Gastroesophageal sphincter (tissue), 4 donors: ENCODE measurements at regions not wholly inside any gene's neighbourhood (a gene's known extent, or its start where the extent isn't known, plus 50 kb on each side); places are given as distances from the start of the nearest gene placed in this dataset.

Source experiments
- ATAC-seq: fragments of 150-250 bp; one replicate; pipeline ENCODE4 v1.9.1; 2016; ENCODE audit warnings: mild to moderate bottlenecking, moderate library complexity
- H3K27ac ChIP-seq, 4 donors: fragments of 200-600 bp; sonication (generic) in 3 of 4; 1 replicate in 3 of 4; 2 replicates in 1 of 4; pipeline ENCODE4 v1.5.1; 2016 to 2019
- H3K27me3 ChIP-seq: fragments of 200-600 bp; sonication (generic); one replicate; pipeline ENCODE4 v1.5.1; 2019
- H3K36me3 ChIP-seq, 2 donors: fragments of 200-600 bp; sonication (generic); one replicate each; pipeline ENCODE4 v1.5.1; 2019; ENCODE audit warnings: control low read depth in 1 of 2
- H3K4me1 ChIP-seq, 3 donors: fragments of 200-600 bp; sonication (generic); 1 replicate in 2 of 3; 2 replicates in 1 of 3; pipeline ENCODE4 v1.5.1; 2016 to 2019; ENCODE audit warnings: control low read depth in 2 of 3
- H3K4me3 ChIP-seq, 2 donors: fragments of 200-600 bp; sonication (generic); one replicate each; pipeline ENCODE4 v1.5.1; 2019; ENCODE audit warnings: mild to moderate bottlenecking in 1 of 2, moderate library complexity in 1 of 2
- H3K9me3 ChIP-seq, 3 donors: fragments of 200-600 bp; sonication (generic); one replicate each; pipeline ENCODE4 v1.5.1; 2017 to 2019; ENCODE audit warnings: control low read depth in 2 of 3
- EP300 ChIP-seq: sonication (generic); formaldehyde crosslinking; IDR thresholded peaks from one replicate; pipeline ENCODE4 v1.6.1; 2017; ENCODE audit warnings: antibody characterized with exemption, mild to moderate bottlenecking
- POLR2A ChIP-seq, 2 donors: fragments of 450-650 bp; IDR thresholded peaks; one replicate each; pipeline ENCODE4 v1.6.1; 2017; ENCODE audit warnings: antibody characterized with exemption in 2 of 2, mild to moderate bottlenecking in 2 of 2, moderate library complexity in 1 of 2
- POLR2AphosphoS5 ChIP-seq: sonication (generic); formaldehyde crosslinking; IDR thresholded peaks from one replicate; pipeline ENCODE4 v1.6.1; 2017; ENCODE audit warnings: antibody characterized with exemption
- WGBS, 2 donors: methylation state at CpG; one replicate each; pipeline ENCODE4 v1.1.5; 2018; ENCODE audit warnings: low coverage in 1 of 2; 5-methylcytosine and 5-hydroxymethylcytosine counted together
- TF ChIP-seq, protein P1 (sequence below), 4 experiments: fragments of 200-600 bp in 2 of 4; fragments of 450-650 bp in 2 of 4; sonication (generic) in 1 of 4; IDR thresholded peaks; one replicate each; pipeline ENCODE4 v1.5.1; 2017 to 2019; ENCODE audit warnings: antibody characterized with exemption in 4 of 4, mild to moderate bottlenecking in 2 of 4, moderate library complexity in 2 of 4

- 10 to 17% methylated on average over 2 to 13 of the region's 20 CpGs for WGBS, 2 donors
- H3K27ac ChIP-seq, result peak overlapping the region in 1 of 4 donors; percentile 14
- TF ChIP-seq POLR2A (IDR thresholded peaks at IDR 0.05), result no peak
- TF ChIP-seq EP300, result no peak
- TF ChIP-seq POLR2AphosphoS5, result no peak
- TF ChIP-seq, protein P1, sequence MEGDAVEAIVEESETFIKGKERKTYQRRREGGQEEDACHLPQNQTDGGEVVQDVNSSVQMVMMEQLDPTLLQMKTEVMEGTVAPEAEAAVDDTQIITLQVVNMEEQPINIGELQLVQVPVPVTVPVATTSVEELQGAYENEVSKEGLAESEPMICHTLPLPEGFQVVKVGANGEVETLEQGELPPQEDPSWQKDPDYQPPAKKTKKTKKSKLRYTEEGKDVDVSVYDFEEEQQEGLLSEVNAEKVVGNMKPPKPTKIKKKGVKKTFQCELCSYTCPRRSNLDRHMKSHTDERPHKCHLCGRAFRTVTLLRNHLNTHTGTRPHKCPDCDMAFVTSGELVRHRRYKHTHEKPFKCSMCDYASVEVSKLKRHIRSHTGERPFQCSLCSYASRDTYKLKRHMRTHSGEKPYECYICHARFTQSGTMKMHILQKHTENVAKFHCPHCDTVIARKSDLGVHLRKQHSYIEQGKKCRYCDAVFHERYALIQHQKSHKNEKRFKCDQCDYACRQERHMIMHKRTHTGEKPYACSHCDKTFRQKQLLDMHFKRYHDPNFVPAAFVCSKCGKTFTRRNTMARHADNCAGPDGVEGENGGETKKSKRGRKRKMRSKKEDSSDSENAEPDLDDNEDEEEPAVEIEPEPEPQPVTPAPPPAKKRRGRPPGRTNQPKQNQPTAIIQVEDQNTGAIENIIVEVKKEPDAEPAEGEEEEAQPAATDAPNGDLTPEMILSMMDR (IDR thresholded peaks at IDR 0.05), result no peak
- no peak for ATAC-seq
- H3K36me3 ChIP-seq, result no peaks in the 10 kb centered on the region
- peaks cover 0 to 18% (median 0%) of the 10 kb centered on the region in 3 donors for H3K4me1 ChIP-seq
- no peaks in the 10 kb centered on the region for H3K9me3 ChIP-seq
- peak overlapping the region; percentile 23 to 61 for H3K4me3 ChIP-seq
- H3K27me3 ChIP-seq, result peaks cover 59% of the 10 kb centered on the region
These were observed 222.6 kb downstream of the INSIG2 start for GRCh38 chr2:118310681-118311429.

- Histone ChIP-seq H3K4me1 (peaks cover 0 to 18% (median 0%) of the 10 kb centered on the region in 3 donors), H3K27ac (peak overlapping the region in 2 of 4 donors; percentile 14 to 34), H3K27me3 (peaks cover 56% of the 10 kb centered on the region), H3K36me3 (no peaks in the 10 kb centered on the region), H3K4me3 (peak overlapping the region; percentile 23 to 61), H3K9me3 (no peaks in the 10 kb centered on the region)
- TF ChIP-seq EP300 (no peak), POLR2AphosphoS5 (no peak), POLR2A (IDR thresholded peaks at IDR 0.05) (no peak)
- TF ChIP-seq, protein P1 (IDR thresholded peaks at IDR 0.05), result no peak
- WGBS, 2 donors, result 4 to 6% methylated on average over 11 to 41 of the region's 56 CpGs
- no peak for ATAC-seq
These were observed 221.8 kb downstream of the INSIG2 start for GRCh38 chr2:118309946-118310680.

- Histone ChIP-seq H3K27me3 (peaks cover 56% of the 10 kb centered on the region), H3K9me3 (no peaks in the 10 kb centered on the region), H3K4me1 (peaks cover 0 to 18% (median 0%) of the 10 kb centered on the region in 3 donors), H3K27ac (no peak overlapping the region), H3K36me3 (no peaks in the 10 kb centered on the region), H3K4me3 (peak overlapping the region; percentile 23 to 61)
- no peak for ATAC-seq
- WGBS, 2 donors, result 51 to 53% methylated on average over 8 to 14 of the region's 16 CpGs
- TF ChIP-seq POLR2AphosphoS5, result no peak
- no peak for TF ChIP-seq POLR2A (IDR thresholded peaks at IDR 0.05)
- no peak for TF ChIP-seq EP300
These were observed 221.1 kb downstream of the INSIG2 start for GRCh38 chr2:118309257-118309945.

GRCh38 chr2:118307864-118308263 lies 219.6 kb downstream of the INSIG2 start:
- 50 to 56% methylated on average over 2 of the region's 2 CpGs for WGBS, 2 donors
- TF ChIP-seq EP300 (no peak), POLR2AphosphoS5 (no peak), POLR2A (IDR thresholded peaks at IDR 0.05) (no peak)
- TF ChIP-seq, protein P1 (IDR thresholded peaks at IDR 0.05), result no peak
- Histone ChIP-seq H3K9me3 (no peaks in the 10 kb centered on the region), H3K4me1 (peaks cover 0 to 18% (median 0%) of the 10 kb centered on the region in 3 donors), H3K27me3 (peaks cover 49% of the 10 kb centered on the region), H3K4me3 (no peak overlapping the region), H3K36me3 (no peaks in the 10 kb centered on the region), H3K27ac (no peak overlapping the region)
- ATAC-seq, result no peak

DNA sequence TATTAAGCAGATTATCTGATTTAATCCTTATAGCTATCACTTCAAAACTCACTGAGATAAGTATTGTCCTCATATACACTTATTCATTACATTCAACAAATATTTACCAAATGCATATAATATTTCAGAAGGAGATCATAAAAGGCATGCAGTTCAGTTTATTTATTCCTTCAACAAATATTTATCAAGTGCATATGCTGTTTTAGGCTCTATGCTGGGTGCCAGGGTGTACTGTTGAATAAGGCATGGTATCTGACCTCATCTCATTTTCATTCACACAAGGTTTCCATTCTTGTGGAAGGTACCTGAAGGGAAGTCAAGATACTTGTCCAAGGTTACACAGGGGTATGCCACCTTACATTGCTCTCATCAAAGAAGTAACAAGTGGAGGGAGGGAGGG lies 213.0 kb downstream of the INSIG2 start:
- Histone ChIP-seq H3K36me3 (no peaks in the 10 kb centered on the region), H3K27ac (no peak overlapping the region), H3K27me3 (peaks cover 20% of the 10 kb centered on the region), H3K9me3 (no peaks in the 10 kb centered on the region), H3K4me1 (no peaks in the 10 kb centered on the region), H3K4me3 (no peak overlapping the region)
- TF ChIP-seq, protein P1 (IDR thresholded peaks at IDR 0.05), result no peak
- no peak for TF ChIP-seq EP300
- TF ChIP-seq POLR2A (IDR thresholded peaks at IDR 0.05), result no peak
- TF ChIP-seq POLR2AphosphoS5, result no peak
- ATAC-seq, result no peak
